Heart left ventricle (tissue), 13 donors: ENCODE measurements at regions not wholly inside any gene's neighbourhood (a gene's known extent, or its start where the extent isn't known, plus 50 kb on each side); places are given as distances from the start of the nearest gene placed in this dataset.

Experiments
- CTCF ChIP-seq, 12 donors: fragments of 200-600 bp; sonication (generic) in 4 of 12; IDR thresholded peaks; one replicate each; pipeline versions ENCODE4 v1.5.0 to v1.8.0; 2018 to 2022; ENCODE audit warnings: antibody characterized with exemption in 12 of 12, mild to moderate bottlenecking in 5 of 12
- POLR2A ChIP-seq, 2 donors: fragments of 450-650 bp; IDR thresholded peaks; one replicate each; pipeline ENCODE4 v1.6.1; 2017; ENCODE audit warnings: antibody characterized with exemption in 2 of 2, mild to moderate bottlenecking in 2 of 2, moderate library complexity in 2 of 2
- donor health status: ischemic (EF 13 %, LVEDD 7.1; RV severe dilation, severe dysfunction).
- donor health status: DM: no; HTN: yes; CAD: no.
- donor health status: DM: no; HTN: no; CAD: no.
- donor health status: ischemic (EF 25% LVEDD 6.9; RV normal size, moderate dysfunction).
- donor health status: ischemic (EF 25% LVEDD 5.7; RV mildly dilated, moderate dysfunction).
- donor health status: ischemic (EF 35%, LVEDD 5.7; RV mildly dilated, moderate dysfunction).
- donor health status: nonischemic (EF 11% LVEDD 7.7; RV severe dilation, severe dysfunction).
- donor health status: DM: yes; HTN: yes; CAD: no.
- donor health status: PGD.
- donor health status: ischemic (EF 29% LVEDD 5.4; RV normal size, mild dysfunction).
- donor health status: nonischemic (EF 23%, LVEDD 6.1; RV moderate dilation, normal function).

DNA sequence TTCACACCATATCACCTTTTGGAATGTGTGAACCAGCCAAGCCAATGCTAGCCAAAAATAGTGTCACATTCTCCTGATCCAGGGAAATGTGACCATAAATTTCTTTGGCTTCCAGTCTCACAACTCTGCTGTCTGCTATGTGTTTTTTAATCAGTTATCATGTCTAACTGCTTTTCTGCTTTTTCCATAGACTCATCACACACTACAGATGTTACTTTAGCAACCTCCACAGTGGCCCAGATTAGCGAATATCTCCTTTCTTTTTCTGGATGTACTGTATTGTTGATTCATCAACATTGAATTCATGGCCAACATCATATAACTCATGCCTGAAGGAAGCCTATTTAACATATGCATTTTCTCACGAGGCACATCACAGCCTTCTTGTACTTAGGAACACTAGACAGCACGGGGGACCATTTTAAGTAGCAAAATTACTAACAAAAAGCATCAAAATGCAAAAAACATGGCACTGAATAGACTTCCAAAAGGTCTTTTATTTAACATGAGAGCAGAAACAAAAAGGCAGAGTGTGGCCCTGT is 73.1 kb upstream of the POU2AF2 start:
- no peak for TF ChIP-seq CTCF (IDR thresholded peaks at IDR 0.05)
- TF ChIP-seq POLR2A (IDR thresholded peaks at IDR 0.05): no peak
